ENCODE measurements at regions not wholly inside any gene's neighbourhood (a gene's known extent, or its start where the extent isn't known, plus 50 kb on each side); places are given as distances from the start of the nearest gene placed in this dataset.

- Mint-ChIP-seq H3K36me3 (ENCODE audit: insufficient read depth in 1 of 3, low read depth in 3 of 3) (peaks cover 0 to 11% (median 4%) of the 10 kb centered on the region in 3 experiments; a peak in 3 of 7 replicates), H3K4me1 (peaks cover 13 to 31% of the 10 kb centered on the region in 2 experiments), H3K9me3 (no peaks in the 10 kb centered on the region; a peak in 1 of 5 replicates), H3K4me3 (no peak overlapping the region), H3K27me3 (ENCODE audit: low read depth) (no peaks in the 10 kb centered on the region), H3K27ac (no peak overlapping the region)
- no peak for TF ChIP-seq CTCF (conservative IDR thresholded peaks at IDR 0.05)
- Histone ChIP-seq H2BK12ac (ENCODE audit: insufficient read length, low read depth, low read length) (no peak overlapping the region), H3K27me3 (ENCODE audit: insufficient read depth, low read length) (no peaks in the 10 kb centered on the region), H3K4me1 (ENCODE audit: insufficient read depth, low read length) (peaks cover 2% of the 10 kb centered on the region; the same call in 1 of the 2 replicates), H2BK15ac (ENCODE audit: low read depth, low read length) (no peak overlapping the region), H3T11ph (ENCODE audit: low read length) (no peak overlapping the region), H2BK5ac (ENCODE audit: insufficient read length, low read length) (no peak overlapping the region), H4K20me1 (ENCODE audit: control insufficient read depth, insufficient read depth, insufficient read length) (no peaks in the 10 kb centered on the region), H3K9ac (ENCODE audit: extremely low read depth, insufficient read length, low read length) (no peak overlapping the region), H4K8ac (replicated peaks; ENCODE audit: insufficient read length, low read depth, low read length) (no peak overlapping the region), H3K79me1 (ENCODE audit: insufficient read depth, low read depth, low read length, poor library complexity, severe bottlenecking) (no peaks in the 10 kb centered on the region), H3K23me2 (ENCODE audit: insufficient read length, low read depth, low read length, poor library complexity, severe bottlenecking) (no peaks in the 10 kb centered on the region), H3K4me2 (ENCODE audit: insufficient read depth, insufficient read length, low read length) (no peak overlapping the region), H2BK120ac (ENCODE audit: low read depth, low read length, poor library complexity, severe bottlenecking) (no peak overlapping the region), H3K14ac (ENCODE audit: insufficient read depth, low read length) (no peak overlapping the region), H3K23ac (ENCODE audit: insufficient read length, low read depth, low read length) (no peak overlapping the region), H3K79me2 (ENCODE audit: insufficient read depth, low read length) (no peaks in the 10 kb centered on the region), H3K56ac (ENCODE audit: insufficient read length, low read depth, low read length) (no peak overlapping the region), H4K5ac (ENCODE audit: insufficient read length, low read depth, low read length) (no peak overlapping the region), H3K18ac (ENCODE audit: insufficient read length, low read depth, low read length) (no peak overlapping the region), H3K27ac (ENCODE audit: insufficient read length, low read depth, low read length) (no peak overlapping the region), H2BK20ac (ENCODE audit: low read depth, low read length, poor library complexity, severe bottlenecking) (no peak overlapping the region), H3K9me3 (ENCODE audit: control insufficient read depth, low read depth, low read length) (no peaks in the 10 kb centered on the region), H3K4ac (ENCODE audit: low read depth, low read length) (no peak overlapping the region), H4K91ac (ENCODE audit: insufficient read length, low read depth, low read length) (no peak overlapping the region), H2AK5ac (ENCODE audit: insufficient read length, low read length) (no peak overlapping the region), H2AFZ (ENCODE audit: low read length) (no peak overlapping the region)
- WGBS (ENCODE audit: extremely low coverage, insufficient read length, low lambda C conversion rate) = no CpG with 5 or more reads among the region's 3 CpGs
- no peak for DNase-seq
Observed at GRCh38 chr1:232146514-232146913, 483.4 kb downstream of the SIPA1L2 start.
